ENCODE measurements at regions not wholly inside any gene's neighbourhood (a gene's known extent, or its start where the extent isn't known, plus 50 kb on each side); places are given as distances from the start of the nearest gene placed in this dataset.

DNA sequence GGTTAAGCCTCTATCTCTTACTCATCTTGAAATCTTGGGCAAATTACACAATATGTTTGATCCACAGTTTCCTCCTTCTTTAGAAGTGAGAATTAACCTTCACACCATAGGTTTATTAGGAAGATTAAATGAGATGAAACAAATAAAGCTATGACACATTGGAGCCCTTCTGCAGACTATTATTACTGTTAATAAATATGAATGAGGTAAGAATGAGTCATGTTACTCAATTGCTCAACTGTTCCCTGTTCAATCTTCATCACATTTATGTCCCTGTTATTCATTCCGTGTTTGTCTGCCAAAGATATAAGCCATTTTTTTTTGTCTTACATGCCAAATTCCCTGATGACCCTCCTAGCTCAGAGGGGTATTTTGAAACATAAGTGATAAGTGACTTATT lies 52.1 kb upstream of the PAPPA start:
- no peak for DNase-seq

- no peak for DNase-seq
These were observed 51.0 kb upstream of the PAPPA start for GRCh38 chr9:116102596-116102995.
